ENCODE measurements at regions not wholly inside any gene's neighbourhood (a gene's known extent, or its start where the extent isn't known, plus 50 kb on each side); places are given as distances from the start of the nearest gene placed in this dataset.

GRCh38 chr17:77847221-77848085, 111.0 kb upstream of the TNRC6C start:
- no peaks in the 10 kb centered on the region for H3K9me3 Mint-ChIP-seq
- H3K4me1 Mint-ChIP-seq: peaks cover 40% of the 10 kb centered on the region
- H3K36me3 Mint-ChIP-seq (ENCODE audit: insufficient read depth): peaks cover 5% of the 10 kb centered on the region
- no peak overlapping the region for H3K27ac Mint-ChIP-seq (ENCODE audit: low read depth)
- ATAC-seq (replicated peaks; ENCODE audit: extremely low read depth, poor library complexity, severe bottlenecking) (no peak), DNase-seq (ENCODE audit: low spot score in 2 of 2) (no peak)
- H3K27me3 Mint-ChIP-seq: no peaks in the 10 kb centered on the region
- H3K4me3 Mint-ChIP-seq: no peak overlapping the region

DNA sequence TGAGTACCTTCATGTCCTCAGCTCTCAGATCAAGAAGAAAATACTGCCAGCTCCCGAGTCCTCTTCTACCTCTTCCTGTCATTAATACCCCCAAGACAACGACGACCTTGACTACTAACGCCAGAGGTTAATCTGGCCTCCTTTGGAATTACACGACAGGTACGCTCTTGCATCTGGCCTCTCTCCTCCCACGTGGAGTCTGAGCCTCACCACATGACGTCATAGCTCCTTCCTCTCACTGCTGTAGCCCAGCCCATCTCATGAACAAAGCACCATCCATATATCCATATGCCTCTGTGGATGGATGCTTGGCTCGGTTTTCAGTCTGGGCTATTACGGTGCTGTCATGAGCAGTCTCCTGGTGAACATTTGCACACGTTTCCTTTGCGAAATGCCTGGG, 110.2 kb upstream of the TNRC6C start:
- Mint-ChIP-seq H3K36me3 (ENCODE audit: insufficient read depth) (peaks cover 5% of the 10 kb centered on the region), H3K4me3 (no peak overlapping the region), H3K9me3 (no peaks in the 10 kb centered on the region), H3K4me1 (peaks cover 32% of the 10 kb centered on the region), H3K27me3 (no peaks in the 10 kb centered on the region), H3K27ac (ENCODE audit: low read depth) (no peak overlapping the region)
- DNase-seq (ENCODE audit: low spot score in 2 of 2): no peak
- ATAC-seq (replicated peaks; ENCODE audit: extremely low read depth, poor library complexity, severe bottlenecking): no peak

GRCh38 chr17:77849239-77849638, 109.3 kb upstream of the TNRC6C start:
- no peak overlapping the region for H3K4me3 Mint-ChIP-seq
- no peaks in the 10 kb centered on the region for H3K27me3 Mint-ChIP-seq
- no peaks in the 10 kb centered on the region for H3K9me3 Mint-ChIP-seq
- peaks cover 23% of the 10 kb centered on the region for H3K4me1 Mint-ChIP-seq
- no peak for DNase-seq (ENCODE audit: low spot score in 2 of 2)
- no peak overlapping the region for H3K27ac Mint-ChIP-seq (ENCODE audit: low read depth)
- peaks cover 2% of the 10 kb centered on the region for H3K36me3 Mint-ChIP-seq (ENCODE audit: insufficient read depth)
- ATAC-seq (replicated peaks; ENCODE audit: extremely low read depth, poor library complexity, severe bottlenecking): no peak

DNA sequence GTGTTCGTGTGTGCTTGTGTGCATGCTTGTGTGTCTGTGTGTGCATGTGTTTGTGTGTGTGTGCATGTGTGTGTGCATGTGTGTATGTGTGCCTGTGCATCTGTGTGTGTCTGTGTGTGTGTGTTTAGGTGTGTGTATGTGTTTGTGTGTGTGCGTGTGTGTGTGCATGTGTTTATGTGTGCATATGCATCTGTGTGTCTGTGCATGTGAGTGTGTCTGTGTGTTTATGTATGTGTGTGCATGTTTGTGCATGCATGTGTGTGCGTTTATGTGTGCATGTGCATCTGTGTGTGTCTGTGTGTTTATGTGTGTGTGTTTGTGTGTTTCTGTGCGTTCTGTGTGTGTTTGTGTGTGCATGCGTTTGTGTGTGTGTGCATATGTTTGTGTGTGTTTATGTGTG, 106.6 kb upstream of the TNRC6C start:
- H3K9me3 Mint-ChIP-seq: no peaks in the 10 kb centered on the region
- H3K4me3 Mint-ChIP-seq: no peak overlapping the region
- H3K27ac Mint-ChIP-seq (ENCODE audit: low read depth): no peak overlapping the region
- H3K4me1 Mint-ChIP-seq: peaks cover 1% of the 10 kb centered on the region
- H3K36me3 Mint-ChIP-seq (ENCODE audit: insufficient read depth): peaks cover 5% of the 10 kb centered on the region
- no peaks in the 10 kb centered on the region for H3K27me3 Mint-ChIP-seq
- ATAC-seq (replicated peaks; ENCODE audit: extremely low read depth, poor library complexity, severe bottlenecking): no peak
- no peak for DNase-seq (ENCODE audit: low spot score in 2 of 2)

DNA sequence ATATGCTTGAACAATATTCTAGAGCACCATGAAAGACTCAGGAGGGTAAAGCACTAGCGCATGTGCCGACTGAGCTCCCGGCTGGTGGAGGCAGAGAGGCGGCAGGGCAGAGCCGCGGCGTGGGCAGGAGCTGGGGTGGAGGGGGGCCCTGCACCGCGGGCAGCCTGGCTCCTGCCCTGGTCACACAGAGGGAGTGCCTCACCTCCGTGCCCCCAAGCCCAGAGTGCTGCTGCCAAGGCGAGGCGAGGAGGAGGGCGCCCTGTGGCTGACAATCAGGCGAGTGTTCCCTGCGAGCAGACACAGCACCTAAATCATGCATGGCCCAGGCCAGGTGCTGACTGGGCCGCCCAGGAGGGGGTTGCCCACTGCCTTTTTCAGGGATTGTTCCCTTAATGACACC, 105.8 kb upstream of the TNRC6C start:
- ATAC-seq (replicated peaks; ENCODE audit: extremely low read depth, poor library complexity, severe bottlenecking) (no peak), DNase-seq (ENCODE audit: low spot score in 2 of 2) (no peak)
- Mint-ChIP-seq H3K4me1 (peaks cover 7% of the 10 kb centered on the region), H3K9me3 (no peaks in the 10 kb centered on the region), H3K4me3 (no peak overlapping the region), H3K36me3 (ENCODE audit: insufficient read depth) (peaks cover 2% of the 10 kb centered on the region), H3K27me3 (no peaks in the 10 kb centered on the region), H3K27ac (ENCODE audit: low read depth) (no peak overlapping the region)

GRCh38 chr17:77853191-77853977, 105.1 kb upstream of the TNRC6C start:
- Mint-ChIP-seq H3K4me1 (peaks cover 7% of the 10 kb centered on the region), H3K36me3 (ENCODE audit: insufficient read depth) (peaks cover 5% of the 10 kb centered on the region), H3K4me3 (no peak overlapping the region), H3K27ac (ENCODE audit: low read depth) (no peak overlapping the region), H3K27me3 (no peaks in the 10 kb centered on the region), H3K9me3 (no peaks in the 10 kb centered on the region)
- ATAC-seq (replicated peaks; ENCODE audit: extremely low read depth, poor library complexity, severe bottlenecking): no peak
- no peak for DNase-seq (ENCODE audit: low spot score in 2 of 2)

GRCh38 chr17:77854083-77854758, 104.3 kb upstream of the TNRC6C start:
- ATAC-seq (replicated peaks; ENCODE audit: extremely low read depth, poor library complexity, severe bottlenecking) (no peak), DNase-seq (ENCODE audit: low spot score in 2 of 2) (no peak)
- Mint-ChIP-seq H3K9me3 (no peaks in the 10 kb centered on the region), H3K4me3 (no peak overlapping the region), H3K27me3 (no peaks in the 10 kb centered on the region), H3K4me1 (peaks cover 7% of the 10 kb centered on the region), H3K36me3 (ENCODE audit: insufficient read depth) (peaks cover 5% of the 10 kb centered on the region), H3K27ac (ENCODE audit: low read depth) (no peak overlapping the region)

- Mint-ChIP-seq H3K27me3 (no peaks in the 10 kb centered on the region), H3K36me3 (ENCODE audit: insufficient read depth) (peaks cover 5% of the 10 kb centered on the region), H3K4me1 (peaks cover 7% of the 10 kb centered on the region), H3K27ac (ENCODE audit: low read depth) (no peak overlapping the region), H3K4me3 (no peak overlapping the region), H3K9me3 (no peaks in the 10 kb centered on the region)
- DNase-seq (ENCODE audit: low spot score in 2 of 2) (no peak), ATAC-seq (replicated peaks; ENCODE audit: extremely low read depth, poor library complexity, severe bottlenecking) (no peak)
Observed at GRCh38 chr17:77854759-77855745, 103.5 kb upstream of the TNRC6C start.

- no peak overlapping the region for H3K4me3 Mint-ChIP-seq
- H3K4me1 Mint-ChIP-seq: peaks cover 7% of the 10 kb centered on the region
- ATAC-seq (replicated peaks; ENCODE audit: extremely low read depth, poor library complexity, severe bottlenecking) (no peak), DNase-seq (ENCODE audit: low spot score in 2 of 2) (no peak)
- no peaks in the 10 kb centered on the region for H3K9me3 Mint-ChIP-seq
- no peaks in the 10 kb centered on the region for H3K27me3 Mint-ChIP-seq
- no peak overlapping the region for H3K27ac Mint-ChIP-seq (ENCODE audit: low read depth)
- peaks cover 7% of the 10 kb centered on the region for H3K36me3 Mint-ChIP-seq (ENCODE audit: insufficient read depth)
Observed at GRCh38 chr17:77856551-77857305, 101.8 kb upstream of the TNRC6C start.

- no peak for ATAC-seq (replicated peaks; ENCODE audit: extremely low read depth, poor library complexity, severe bottlenecking)
- Mint-ChIP-seq H3K9me3 (no peaks in the 10 kb centered on the region), H3K27ac (ENCODE audit: low read depth) (no peak overlapping the region), H3K4me3 (no peak overlapping the region), H3K36me3 (ENCODE audit: insufficient read depth) (peaks cover 7% of the 10 kb centered on the region), H3K4me1 (peaks cover 7% of the 10 kb centered on the region), H3K27me3 (no peaks in the 10 kb centered on the region)
- DNase-seq (ENCODE audit: low spot score in 2 of 2): no peak
Observed at GRCh38 chr17:77857306-77857555, 101.3 kb upstream of the TNRC6C start.

GRCh38 chr17:77857613-77858012, 100.9 kb upstream of the TNRC6C start:
- ATAC-seq (replicated peaks; ENCODE audit: extremely low read depth, poor library complexity, severe bottlenecking) (no peak), DNase-seq (ENCODE audit: low spot score in 2 of 2) (no peak)
- H3K27me3 Mint-ChIP-seq: no peaks in the 10 kb centered on the region
- H3K4me1 Mint-ChIP-seq: peaks cover 7% of the 10 kb centered on the region
- H3K27ac Mint-ChIP-seq (ENCODE audit: low read depth): no peak overlapping the region
- H3K36me3 Mint-ChIP-seq (ENCODE audit: insufficient read depth): peaks cover 7% of the 10 kb centered on the region
- H3K9me3 Mint-ChIP-seq: no peaks in the 10 kb centered on the region
- H3K4me3 Mint-ChIP-seq: no peak overlapping the region
